ENCODE measurements at regions not wholly inside any gene's neighbourhood (a gene's known extent, or its start where the extent isn't known, plus 50 kb on each side); places are given as distances from the start of the nearest gene placed in this dataset.

- no peaks in the 10 kb centered on the region for H3K36me3 ChIP-seq (ENCODE audit: insufficient read depth, low read depth, low read length)
- H3K4me3 ChIP-seq (ENCODE audit: low read length): no peak overlapping the region
- no peak overlapping the region for H3K9ac ChIP-seq (ENCODE audit: low read depth, low read length)
- H3K27ac ChIP-seq (ENCODE audit: low read length): no peak overlapping the region
- H3K9me3 ChIP-seq (ENCODE audit: insufficient read depth, low read depth, low read length): no peaks in the 10 kb centered on the region
- H3K27me3 ChIP-seq (ENCODE audit: insufficient read depth, low read length): no peaks in the 10 kb centered on the region
- H3K4me1 ChIP-seq (ENCODE audit: insufficient read depth, low read length): peaks cover 12% of the 10 kb centered on the region
Measured at GRCh38 chr14:38790916-38791315, 312.1 kb downstream of the SEC23A start.

GRCh38 chr14:38789805-38790204 is 313.2 kb downstream of the SEC23A start:
- Histone ChIP-seq H3K4me3 (ENCODE audit: low read length) (no peak overlapping the region), H3K9ac (ENCODE audit: low read depth, low read length) (no peak overlapping the region), H3K27me3 (ENCODE audit: insufficient read depth, low read length) (no peaks in the 10 kb centered on the region), H3K27ac (ENCODE audit: low read length) (no peak overlapping the region), H3K36me3 (ENCODE audit: insufficient read depth, low read depth, low read length) (no peaks in the 10 kb centered on the region), H3K4me1 (ENCODE audit: insufficient read depth, low read length) (peaks cover 12% of the 10 kb centered on the region), H3K9me3 (ENCODE audit: insufficient read depth, low read depth, low read length) (no peaks in the 10 kb centered on the region)

DNA sequence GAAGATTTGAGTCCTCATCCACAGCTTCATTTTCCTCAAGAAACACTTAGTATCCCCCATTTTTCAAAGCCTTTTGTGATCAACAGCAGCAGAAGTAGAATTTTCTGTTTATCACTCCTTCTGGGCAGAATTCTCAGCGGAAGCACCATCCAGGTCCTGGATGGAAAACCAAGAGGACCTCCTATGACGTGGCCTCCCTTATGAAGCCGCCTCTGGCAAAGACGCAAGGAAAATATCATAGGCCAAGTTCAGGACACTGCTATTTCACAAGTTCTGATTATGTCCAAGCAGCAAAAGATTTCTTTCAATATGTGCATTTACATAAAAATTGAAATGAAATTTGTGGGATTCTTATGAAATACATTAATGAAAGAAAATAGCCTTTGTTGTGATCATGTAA is 315.0 kb downstream of the SEC23A start:
- H3K36me3 ChIP-seq (ENCODE audit: insufficient read depth, low read depth, low read length): no peaks in the 10 kb centered on the region
- H3K4me1 ChIP-seq (ENCODE audit: insufficient read depth, low read length): peaks cover 12% of the 10 kb centered on the region
- H3K27ac ChIP-seq (ENCODE audit: low read length): no peak overlapping the region
- H3K27me3 ChIP-seq (ENCODE audit: insufficient read depth, low read length): no peaks in the 10 kb centered on the region
- no peak overlapping the region for H3K9ac ChIP-seq (ENCODE audit: low read depth, low read length)
- no peaks in the 10 kb centered on the region for H3K9me3 ChIP-seq (ENCODE audit: insufficient read depth, low read depth, low read length)
- no peak overlapping the region for H3K4me3 ChIP-seq (ENCODE audit: low read length)

DNA sequence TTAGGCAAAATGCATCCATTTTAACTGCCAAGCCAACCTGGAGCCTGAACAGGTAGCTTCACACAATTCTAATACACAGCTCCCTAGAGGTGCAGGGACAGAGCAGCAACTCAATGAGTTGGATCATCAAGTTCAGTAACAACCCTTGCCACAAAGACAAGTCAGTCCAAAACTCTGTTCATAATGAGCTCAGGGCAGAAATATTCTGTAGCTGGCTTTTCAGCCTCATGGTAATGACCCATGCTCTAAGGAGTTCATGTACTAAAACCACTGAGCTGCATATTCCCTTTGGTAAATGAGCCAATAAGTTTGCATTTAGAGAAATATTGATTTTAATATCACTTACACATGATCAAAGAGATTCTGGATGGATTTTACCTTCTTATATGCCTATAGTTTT is 316.1 kb downstream of the SEC23A start:
- Histone ChIP-seq H3K27me3 (ENCODE audit: insufficient read depth, low read length) (no peaks in the 10 kb centered on the region), H3K36me3 (ENCODE audit: insufficient read depth, low read depth, low read length) (no peaks in the 10 kb centered on the region)

DNA sequence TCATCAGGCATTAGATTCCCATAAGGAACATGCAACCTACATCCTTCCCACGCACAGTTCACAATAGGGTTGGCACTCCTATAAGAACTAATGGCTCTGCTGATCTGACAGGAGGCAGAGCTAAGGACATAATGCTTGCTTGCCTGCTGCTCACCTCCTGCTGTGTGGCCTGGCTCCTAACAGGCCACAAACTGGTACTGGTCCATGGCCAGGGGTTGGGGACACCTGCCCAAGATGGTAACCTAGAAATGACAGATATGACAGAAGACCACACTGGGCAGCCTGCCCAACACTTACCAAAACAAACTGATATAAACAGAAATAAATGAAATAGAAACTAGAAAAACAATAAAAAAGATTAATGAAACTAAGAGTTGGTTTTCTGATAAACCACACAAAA is 325.6 kb downstream of the SEC23A start:
- no peak overlapping the region for H3K27ac ChIP-seq (ENCODE audit: low read length)
- no peaks in the 10 kb centered on the region for H3K27me3 ChIP-seq (ENCODE audit: insufficient read depth, low read length)
- H3K9ac ChIP-seq (ENCODE audit: low read depth, low read length): no peak overlapping the region
- no peaks in the 10 kb centered on the region for H3K4me1 ChIP-seq (ENCODE audit: insufficient read depth, low read length)
- no peaks in the 10 kb centered on the region for H3K9me3 ChIP-seq (ENCODE audit: insufficient read depth, low read depth, low read length)
- H3K4me3 ChIP-seq (ENCODE audit: low read length): no peak overlapping the region
- no peaks in the 10 kb centered on the region for H3K36me3 ChIP-seq (ENCODE audit: insufficient read depth, low read depth, low read length)

More for the DNA sequence above, 316.1 kb downstream of the SEC23A start:
- no peak overlapping the region for H3K27ac ChIP-seq (ENCODE audit: low read length)
- H3K9me3 ChIP-seq (ENCODE audit: insufficient read depth, low read depth, low read length): no peaks in the 10 kb centered on the region
- no peak overlapping the region for H3K4me3 ChIP-seq (ENCODE audit: low read length)
- peaks cover 12% of the 10 kb centered on the region for H3K4me1 ChIP-seq (ENCODE audit: insufficient read depth, low read length)
- no peak overlapping the region for H3K9ac ChIP-seq (ENCODE audit: low read depth, low read length)

- no peaks in the 10 kb centered on the region for H3K4me1 ChIP-seq (ENCODE audit: insufficient read depth, low read length)
- H3K27me3 ChIP-seq (ENCODE audit: insufficient read depth, low read length): no peaks in the 10 kb centered on the region
- no peak overlapping the region for H3K4me3 ChIP-seq (ENCODE audit: low read length)
- no peak overlapping the region for H3K9ac ChIP-seq (ENCODE audit: low read depth, low read length)
- no peaks in the 10 kb centered on the region for H3K36me3 ChIP-seq (ENCODE audit: insufficient read depth, low read depth, low read length)
- no peaks in the 10 kb centered on the region for H3K9me3 ChIP-seq (ENCODE audit: insufficient read depth, low read depth, low read length)
- no peak overlapping the region for H3K27ac ChIP-seq (ENCODE audit: low read length)
Measured at GRCh38 chr14:38775986-38776385, 327.0 kb downstream of the SEC23A start.

DNA sequence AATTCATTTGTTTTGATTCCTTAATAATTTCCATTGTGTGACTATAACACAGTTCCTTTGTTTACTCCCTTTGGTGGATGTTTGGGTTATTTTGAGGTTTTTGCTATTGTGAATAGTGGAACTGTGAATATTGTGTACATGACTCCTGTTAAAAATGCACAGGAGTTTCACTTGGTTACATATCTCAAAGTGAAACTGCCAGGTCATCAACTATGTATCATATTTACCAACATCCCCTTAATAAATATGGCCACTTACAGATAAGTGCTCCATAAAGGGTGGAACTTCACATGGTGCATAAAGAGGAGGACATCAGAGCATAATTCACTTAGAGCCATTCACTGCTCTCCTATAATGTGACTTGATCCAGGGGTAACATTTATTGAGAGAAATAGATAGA is 328.9 kb downstream of the SEC23A start:
- H3K27me3 ChIP-seq (ENCODE audit: insufficient read depth, low read length): no peaks in the 10 kb centered on the region
- no peak overlapping the region for H3K27ac ChIP-seq (ENCODE audit: low read length)
- H3K4me1 ChIP-seq (ENCODE audit: insufficient read depth, low read length): no peaks in the 10 kb centered on the region

GRCh38 chr14:38770251-38770650 is 332.8 kb downstream of the SEC23A start:
- H3K4me3 ChIP-seq (ENCODE audit: low read length): no peak overlapping the region
- no peaks in the 10 kb centered on the region for H3K9me3 ChIP-seq (ENCODE audit: insufficient read depth, low read depth, low read length)
- no peaks in the 10 kb centered on the region for H3K4me1 ChIP-seq (ENCODE audit: insufficient read depth, low read length)
- no peak overlapping the region for H3K9ac ChIP-seq (ENCODE audit: low read depth, low read length)
- no peak overlapping the region for H3K27ac ChIP-seq (ENCODE audit: low read length)
- H3K27me3 ChIP-seq (ENCODE audit: insufficient read depth, low read length): no peaks in the 10 kb centered on the region
- no peaks in the 10 kb centered on the region for H3K36me3 ChIP-seq (ENCODE audit: insufficient read depth, low read depth, low read length)

More for the DNA sequence above, 328.9 kb downstream of the SEC23A start:
- no peak overlapping the region for H3K9ac ChIP-seq (ENCODE audit: low read depth, low read length)
- H3K4me3 ChIP-seq (ENCODE audit: low read length): no peak overlapping the region
- no peaks in the 10 kb centered on the region for H3K9me3 ChIP-seq (ENCODE audit: insufficient read depth, low read depth, low read length)
- no peaks in the 10 kb centered on the region for H3K36me3 ChIP-seq (ENCODE audit: insufficient read depth, low read depth, low read length)

DNA sequence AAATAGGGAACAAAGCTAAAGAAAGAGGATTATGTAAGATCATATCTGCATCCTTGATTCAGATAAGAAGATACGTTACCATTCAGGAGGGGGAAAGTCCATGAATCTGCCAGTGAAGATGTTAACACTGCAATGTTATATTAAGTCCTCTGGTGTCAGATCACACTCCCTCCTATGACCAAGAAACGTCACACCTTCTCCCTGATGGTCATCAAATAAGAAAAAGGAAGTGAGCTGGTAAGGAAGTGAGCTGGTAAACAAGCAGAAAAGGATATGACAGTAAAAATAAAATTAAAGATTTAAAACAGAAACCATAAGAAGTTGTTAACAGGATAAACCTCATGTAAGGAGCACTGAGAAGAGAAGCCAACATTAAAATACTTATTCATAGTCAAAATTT is 340.2 kb downstream of the SEC23A start:
- H3K9me3 ChIP-seq (ENCODE audit: insufficient read depth, low read depth, low read length): peaks cover 7% of the 10 kb centered on the region; the same call in 1 of the 2 replicates
- H3K27ac ChIP-seq (ENCODE audit: low read length): no peak overlapping the region
- H3K4me3 ChIP-seq (ENCODE audit: low read length): no peak overlapping the region
- no peaks in the 10 kb centered on the region for H3K36me3 ChIP-seq (ENCODE audit: insufficient read depth, low read depth, low read length)
- H3K27me3 ChIP-seq (ENCODE audit: insufficient read depth, low read length): no peaks in the 10 kb centered on the region
- no peaks in the 10 kb centered on the region for H3K4me1 ChIP-seq (ENCODE audit: insufficient read depth, low read length)
- H3K9ac ChIP-seq (ENCODE audit: low read depth, low read length): no peak overlapping the region

DNA sequence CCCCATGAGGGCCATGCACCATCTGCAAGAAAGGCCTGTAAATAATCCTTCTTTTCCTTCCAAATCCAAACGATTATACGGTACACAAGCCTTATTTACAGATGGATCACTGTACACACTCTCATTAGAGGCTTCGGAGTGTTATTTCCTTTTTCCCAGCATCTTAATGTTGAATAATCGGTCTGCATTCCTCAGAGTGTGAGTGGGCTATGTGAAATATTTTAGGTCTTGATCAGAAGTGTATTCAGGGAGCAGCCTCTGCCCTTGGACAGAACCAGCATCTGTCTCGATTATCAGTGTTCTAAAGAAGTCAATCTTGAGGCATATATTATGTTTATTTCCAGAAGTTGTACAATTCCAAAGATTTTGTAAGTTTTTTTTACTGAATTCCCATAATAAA is 340.6 kb downstream of the SEC23A start:
- no peak overlapping the region for H3K27ac ChIP-seq (ENCODE audit: low read length)
- no peaks in the 10 kb centered on the region for H3K27me3 ChIP-seq (ENCODE audit: insufficient read depth, low read length)
- peaks cover 7% of the 10 kb centered on the region; the same call in 1 of the 2 replicates for H3K9me3 ChIP-seq (ENCODE audit: insufficient read depth, low read depth, low read length)
- H3K4me3 ChIP-seq (ENCODE audit: low read length): no peak overlapping the region
- no peaks in the 10 kb centered on the region for H3K36me3 ChIP-seq (ENCODE audit: insufficient read depth, low read depth, low read length)
- no peaks in the 10 kb centered on the region for H3K4me1 ChIP-seq (ENCODE audit: insufficient read depth, low read length)
- H3K9ac ChIP-seq (ENCODE audit: low read depth, low read length): no peak overlapping the region

DNA sequence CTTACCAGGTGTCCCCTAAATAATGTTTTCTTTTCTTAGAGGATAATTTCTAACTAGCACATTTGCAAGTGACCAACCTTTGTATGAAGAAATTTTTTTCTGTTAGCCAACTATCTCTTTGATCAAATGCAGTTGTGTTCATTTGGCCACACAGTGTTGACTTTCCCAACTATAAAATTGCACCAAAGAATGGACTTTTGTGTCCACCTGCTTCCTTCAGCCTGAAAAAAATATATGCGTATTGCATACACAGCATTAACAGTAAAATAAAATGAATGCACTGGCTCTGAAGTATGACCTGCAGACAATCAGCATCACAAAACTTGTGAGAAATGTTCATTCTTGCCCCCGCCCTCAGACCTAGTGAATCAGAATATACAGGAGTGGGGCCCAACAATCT is 342.0 kb downstream of the SEC23A start:
- Histone ChIP-seq H3K9ac (ENCODE audit: low read depth, low read length) (no peak overlapping the region), H3K4me1 (ENCODE audit: insufficient read depth, low read length) (no peaks in the 10 kb centered on the region), H3K9me3 (ENCODE audit: insufficient read depth, low read depth, low read length) (peaks cover 7% of the 10 kb centered on the region; the same call in 1 of the 2 replicates), H3K27ac (ENCODE audit: low read length) (no peak overlapping the region), H3K27me3 (ENCODE audit: insufficient read depth, low read length) (no peaks in the 10 kb centered on the region), H3K36me3 (ENCODE audit: insufficient read depth, low read depth, low read length) (no peaks in the 10 kb centered on the region), H3K4me3 (ENCODE audit: low read length) (no peak overlapping the region)

DNA sequence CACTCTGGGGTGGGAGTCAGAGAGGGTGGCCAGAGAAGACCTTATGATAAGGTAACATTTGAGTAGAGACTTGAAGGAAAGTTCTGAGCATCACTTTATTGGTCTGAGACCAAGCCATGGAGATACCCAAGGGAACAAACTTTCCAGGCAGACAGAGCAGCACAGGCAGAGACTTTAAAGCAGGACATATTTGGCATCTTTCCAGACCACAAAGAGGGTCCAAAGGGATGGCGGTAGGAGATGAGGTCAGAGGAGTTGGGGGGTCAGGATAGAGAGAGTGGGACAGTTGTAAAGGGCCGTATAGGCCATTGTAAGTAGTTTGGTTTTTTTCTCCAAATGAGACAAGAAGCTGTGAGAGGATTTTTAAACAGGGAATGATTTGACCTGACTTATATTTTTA is 344.4 kb downstream of the SEC23A start:
- H3K4me3 ChIP-seq (ENCODE audit: low read length): no peak overlapping the region
- peaks cover 6% of the 10 kb centered on the region; the same call in 1 of the 2 replicates for H3K4me1 ChIP-seq (ENCODE audit: insufficient read depth, low read length)
- H3K36me3 ChIP-seq (ENCODE audit: insufficient read depth, low read depth, low read length): no peaks in the 10 kb centered on the region
- H3K9me3 ChIP-seq (ENCODE audit: insufficient read depth, low read depth, low read length): peaks cover under 1% of the 10 kb centered on the region; the same call in 1 of the 2 replicates
- no peak overlapping the region for H3K27ac ChIP-seq (ENCODE audit: low read length)
- H3K27me3 ChIP-seq (ENCODE audit: insufficient read depth, low read length): no peaks in the 10 kb centered on the region
- no peak overlapping the region for H3K9ac ChIP-seq (ENCODE audit: low read depth, low read length)

- no peaks in the 10 kb centered on the region; the same call in 1 of the 2 replicates for H3K9me3 ChIP-seq (ENCODE audit: insufficient read depth, low read depth, low read length)
- peaks cover 6% of the 10 kb centered on the region; the same call in 1 of the 2 replicates for H3K4me1 ChIP-seq (ENCODE audit: insufficient read depth, low read length)
- no peak overlapping the region for H3K27ac ChIP-seq (ENCODE audit: low read length)
- no peak overlapping the region for H3K4me3 ChIP-seq (ENCODE audit: low read length)
- H3K27me3 ChIP-seq (ENCODE audit: insufficient read depth, low read length): no peaks in the 10 kb centered on the region
- H3K9ac ChIP-seq (ENCODE audit: low read depth, low read length): no peak overlapping the region
- H3K36me3 ChIP-seq (ENCODE audit: insufficient read depth, low read depth, low read length): no peaks in the 10 kb centered on the region
Measured at GRCh38 chr14:38755036-38755435, 348.0 kb downstream of the SEC23A start.

Data from iPS-20b (cell line).